ENCODE measurements at regions not wholly inside any gene's neighbourhood (a gene's known extent, or its start where the extent isn't known, plus 50 kb on each side); places are given as distances from the start of the nearest gene placed in this dataset.
"Not testable (repeated sequence)": the region's sequence is repeated elsewhere in the genome, so short reads cannot be mapped to it uniquely, and the experiment has no call there.

GRCh38 chr4:189560605-189561004 is 380.1 kb upstream of the FRG1 start:
- not testable (repeated sequence) for DNase-seq

GRCh38 chr4:189563751-189564150 is 376.9 kb upstream of the FRG1 start:
- not testable (repeated sequence) for DNase-seq

- not testable (repeated sequence) for DNase-seq
Observed at GRCh38 chr4:189566271-189566670, 374.4 kb upstream of the FRG1 start.

- not testable (repeated sequence) for DNase-seq
Observed at GRCh38 chr4:189566900-189567299, 373.8 kb upstream of the FRG1 start.

GRCh38 chr4:189579645-189580044 is 361.0 kb upstream of the FRG1 start:
- not testable (repeated sequence) for DNase-seq

- DNase-seq: not testable (repeated sequence)
Observed at GRCh38 chr4:189586908-189587632, 353.6 kb upstream of the FRG1 start.

- DNase-seq: not testable (repeated sequence)
Observed at GRCh38 chr4:189589201-189589600, 351.5 kb upstream of the FRG1 start.

GRCh38 chr4:189592890-189593289 is 347.8 kb upstream of the FRG1 start:
- no peak for DNase-seq

GRCh38 chr4:189597341-189597740 is 343.3 kb upstream of the FRG1 start:
- no peak for DNase-seq

GRCh38 chr4:189600264-189600663 is 340.4 kb upstream of the FRG1 start:
- DNase-seq: no peak

GRCh38 chr4:189600718-189601435 is 339.8 kb upstream of the FRG1 start:
- no peak for DNase-seq

- not testable (repeated sequence) for DNase-seq
Observed at GRCh38 chr4:189602827-189603226, 337.8 kb upstream of the FRG1 start.

GRCh38 chr4:189610571-189610970 is 330.1 kb upstream of the FRG1 start:
- not testable (repeated sequence) for DNase-seq

GRCh38 chr4:189613207-189613606 is 327.5 kb upstream of the FRG1 start:
- no peak for DNase-seq

- DNase-seq: no peak
Observed at GRCh38 chr4:189615217-189615663, 325.4 kb upstream of the FRG1 start.

- not testable (repeated sequence) for DNase-seq
Observed at GRCh38 chr4:189617741-189618140, 322.9 kb upstream of the FRG1 start.

- not testable (repeated sequence) for DNase-seq
Observed at GRCh38 chr4:189619441-189620250, 321.0 kb upstream of the FRG1 start.

- DNase-seq: not testable (repeated sequence)
Observed at GRCh38 chr4:189622574-189622973, 318.1 kb upstream of the FRG1 start.

GRCh38 chr4:189627041-189627440 is 313.6 kb upstream of the FRG1 start:
- not testable (repeated sequence) for DNase-seq

GRCh38 chr4:189629733-189630132 is 310.9 kb upstream of the FRG1 start:
- DNase-seq: not testable (repeated sequence)

GRCh38 chr4:189630913-189631567 is 309.6 kb upstream of the FRG1 start:
- DNase-seq: not testable (repeated sequence)

GRCh38 chr4:189631568-189631916 is 309.1 kb upstream of the FRG1 start:
- DNase-seq: not testable (repeated sequence)

GRCh38 chr4:189650436-189650835 is 290.2 kb upstream of the FRG1 start:
- DNase-seq: not testable (repeated sequence)
